GM23338 (cell line): ENCODE measurements at regions not wholly inside any gene's neighbourhood (a gene's known extent, or its start where the extent isn't known, plus 50 kb on each side); places are given as distances from the start of the nearest gene placed in this dataset.
A peak's percentile ranks its signal among the peaks of the same experiment; 100 is the strongest.
"Not testable (repeated sequence)": the region's sequence is repeated elsewhere in the genome, so short reads cannot be mapped to it uniquely, and the experiment has no call there.

ENCODE experiments used
- ATAC-seq: fragments of 200-7000 bp; cut with Tn5 transposase; 3 replicates; pipeline ENCODE4 v1.9.1; 2020
- DNase-seq: peaks from one replicate; pipeline ENCODE4 v3.0.0-alpha.2; 2015; ENCODE audit warnings: low spot score
- H2AFZ ChIP-seq: fragments of 200-600 bp; sonication (generic); 2 replicates; pipeline ENCODE4 v1.8.0; 2016; ENCODE audit warnings: antibody characterized with exemption, mild to moderate bottlenecking, moderate library complexity
- H3F3A ChIP-seq: fragments of 200-600 bp; sonication (generic); replicated peaks from 2 replicates; pipeline ENCODE4 v1.8.0; 2017; ENCODE audit warnings: antibody characterized with exemption, mixed run types, low read depth
- H3K27ac ChIP-seq: fragments of 200-600 bp; sonication (generic); 2 replicates; pipeline ENCODE4 v1.6.1; 2016; ENCODE audit warnings: low read depth
- H3K27me3 ChIP-seq: fragments of 200-600 bp; sonication (generic); 2 replicates; pipeline ENCODE4 v1.8.0; 2016; ENCODE audit warnings: mild to moderate bottlenecking, mixed run types, moderate library complexity; ENCODE audit not compliant: insufficient read depth
- H3K36me3 ChIP-seq: fragments of 200-600 bp; sonication (generic); 2 replicates; pipeline ENCODE4 v1.8.0; 2016; ENCODE audit warnings: mild to moderate bottlenecking; ENCODE audit not compliant: insufficient read depth
- H3K4me1 ChIP-seq: fragments of 200-600 bp; sonication (generic); 2 replicates; pipeline ENCODE4 v1.8.0; 2016; ENCODE audit warnings: mild to moderate bottlenecking, moderate library complexity; ENCODE audit not compliant: insufficient read depth
- H3K4me2 ChIP-seq: fragments of 200-600 bp; sonication (generic); 2 replicates; pipeline ENCODE4 v1.7.1; 2017; ENCODE audit warnings: mixed run types
- H3K4me3 ChIP-seq: fragments of 200-600 bp; sonication (generic); 2 replicates; pipeline ENCODE4 v1.6.1; 2016; ENCODE audit warnings: mixed run types
- H3K79me2 ChIP-seq: fragments of 200-600 bp; sonication (generic); replicated peaks from 2 replicates; pipeline ENCODE4 v1.8.0; 2017; ENCODE audit warnings: mild to moderate bottlenecking; ENCODE audit not compliant: insufficient read depth
- H3K9me2 ChIP-seq: fragments of 200-600 bp; sonication (generic); 2 replicates; pipeline ENCODE4 v1.8.0; 2017; ENCODE audit not compliant: insufficient read depth
- H4K20me1 ChIP-seq: fragments of 200-600 bp; sonication (generic); replicated peaks from 2 replicates; pipeline ENCODE4 v1.8.0; 2017; ENCODE audit warnings: mild to moderate bottlenecking; ENCODE audit not compliant: insufficient read depth
- H3K27ac Mint-ChIP-seq: 2 replicates; pipeline ENCODE4 v1.8.0; 2020; ENCODE audit warnings: inconsistent platforms, mild to moderate bottlenecking, moderate library complexity, mixed read lengths
- H3K27me3 Mint-ChIP-seq: 3 replicates; pipeline ENCODE4 v1.8.0; 2022; ENCODE audit warnings: low read depth, mild to moderate bottlenecking, moderate library complexity, mixed read lengths, inconsistent platforms; ENCODE audit not compliant: insufficient read depth, poor library complexity
- H3K36me3 Mint-ChIP-seq: 3 replicates; pipeline ENCODE4 v1.8.0; 2021; ENCODE audit warnings: low read depth, mild to moderate bottlenecking, inconsistent platforms, moderate library complexity, mixed read lengths
- H3K4me1 Mint-ChIP-seq: 3 replicates; pipeline ENCODE4 v1.8.0; 2020; ENCODE audit warnings: mild to moderate bottlenecking, inconsistent platforms, mixed read lengths
- H3K4me3 Mint-ChIP-seq: 3 replicates; pipeline ENCODE4 v1.8.0; 2021; ENCODE audit warnings: moderate library complexity, mild to moderate bottlenecking, inconsistent platforms, mixed read lengths
- H3K9me3 Mint-ChIP-seq: 3 replicates; pipeline ENCODE4 v1.8.0; 2020; ENCODE audit warnings: moderate library complexity, mild to moderate bottlenecking, inconsistent platforms, mixed read lengths
- CREB1 ChIP-seq: fragments of 250-450 bp; sonication (Bioruptor Pico); IDR thresholded peaks from 2 replicates; pipeline ENCODE4 v1.5.0; 2020; ENCODE audit warnings: low read depth, mild to moderate bottlenecking, moderate library complexity
- EZH2 ChIP-seq: fragments of 200-600 bp; sonication (generic); IDR thresholded peaks from one replicate; pipeline ENCODE4 v1.8.0; 2017; ENCODE audit warnings: antibody characterized with exemption, mild to moderate bottlenecking, low read depth; ENCODE audit not compliant: unreplicated experiment
- EZH2phosphoT487 ChIP-seq: fragments of 200-600 bp; sonication (generic); IDR thresholded peaks from one replicate; pipeline ENCODE4 v1.8.1; 2018; ENCODE audit warnings: antibody characterized with exemption; ENCODE audit not compliant: unreplicated experiment
- JUNB ChIP-seq: IDR thresholded peaks from one replicate; pipeline ENCODE4 v1.6.1; 2016; ENCODE audit warnings: antibody characterized with exemption; ENCODE audit not compliant: unreplicated experiment
- STAT1 ChIP-seq: IDR thresholded peaks from one replicate; pipeline ENCODE4 v1.6.1; 2016; ENCODE audit warnings: antibody characterized with exemption; ENCODE audit not compliant: unreplicated experiment
- TF ChIP-seq, protein P1 (sequence below), 2 experiments: fragments of 200-600 bp in 1 of 2; sonication (generic) in 1 of 2; conservative IDR thresholded peaks; 2 replicates each; pipeline versions ENCODE4 v1.5.1 to v1.6.1; 2016 to 2017; ENCODE audit warnings: antibody characterized with exemption in 2 of 2, low read depth in 2 of 2, mild to moderate bottlenecking in 2 of 2, moderate library complexity in 1 of 2

DNA sequence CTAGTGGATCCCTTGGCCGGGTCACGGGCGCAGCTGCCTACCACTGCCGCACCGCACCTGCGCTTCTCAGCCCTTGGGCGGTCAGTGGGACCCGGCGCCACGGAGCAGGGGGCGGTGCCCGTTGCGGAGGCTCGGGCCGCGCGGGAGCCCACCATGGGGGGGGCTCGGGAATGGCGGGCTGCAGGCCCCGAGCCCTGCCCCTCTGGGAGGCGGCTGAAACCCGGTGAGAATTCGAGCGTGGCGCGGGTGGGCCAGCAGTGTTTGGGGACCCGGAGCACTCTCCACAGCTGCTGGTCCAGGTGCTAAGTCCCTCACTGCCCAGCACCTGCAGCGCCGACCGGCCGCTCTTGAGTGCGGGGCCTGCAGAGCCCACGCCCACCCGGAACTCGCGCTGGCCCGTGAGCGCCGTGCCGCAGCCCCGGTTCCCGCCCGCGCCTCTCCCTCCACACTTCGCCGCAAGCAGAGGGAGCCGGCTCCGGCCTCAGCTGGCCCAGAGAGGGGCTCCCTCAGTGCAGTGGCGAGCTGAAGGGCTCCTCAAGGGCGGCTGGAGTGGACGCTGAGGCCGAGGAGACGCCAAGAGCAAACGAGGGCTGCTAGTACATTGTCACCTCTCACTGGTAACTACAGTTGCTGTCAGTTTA, 120.5 kb upstream of the TMEM170B start:
- no peak overlapping the region for H3K4me2 ChIP-seq
- H3K27me3 Mint-ChIP-seq = peaks cover 1% of the 10 kb centered on the region
- H2AFZ ChIP-seq = no peak overlapping the region
- H3K4me3 ChIP-seq = no peak overlapping the region
- no peaks in the 10 kb centered on the region for H4K20me1 ChIP-seq
- peaks cover 7% of the 10 kb centered on the region for H3K36me3 Mint-ChIP-seq
- no peaks in the 10 kb centered on the region for H3K27me3 ChIP-seq
- DNase-seq = peak; percentile 57
- no peaks in the 10 kb centered on the region for H3K4me1 ChIP-seq
- no peaks in the 10 kb centered on the region for H3K36me3 ChIP-seq
- no peak overlapping the region for H3K27ac Mint-ChIP-seq
- H3K9me3 Mint-ChIP-seq = peaks cover 12% of the 10 kb centered on the region; the same call in 2 of the 3 replicates
- no peaks in the 10 kb centered on the region for H3K4me1 Mint-ChIP-seq
- H3K27ac ChIP-seq = no peak overlapping the region
- no peaks in the 10 kb centered on the region for H3K79me2 ChIP-seq
- ATAC-seq = peak; percentile 91
- no peak overlapping the region for H3K4me3 Mint-ChIP-seq
- H3F3A ChIP-seq = no peaks in the 10 kb centered on the region
- H3K9me2 ChIP-seq = no peaks in the 10 kb centered on the region
- no peak for TF ChIP-seq JUNB
- TF ChIP-seq, protein P1, sequence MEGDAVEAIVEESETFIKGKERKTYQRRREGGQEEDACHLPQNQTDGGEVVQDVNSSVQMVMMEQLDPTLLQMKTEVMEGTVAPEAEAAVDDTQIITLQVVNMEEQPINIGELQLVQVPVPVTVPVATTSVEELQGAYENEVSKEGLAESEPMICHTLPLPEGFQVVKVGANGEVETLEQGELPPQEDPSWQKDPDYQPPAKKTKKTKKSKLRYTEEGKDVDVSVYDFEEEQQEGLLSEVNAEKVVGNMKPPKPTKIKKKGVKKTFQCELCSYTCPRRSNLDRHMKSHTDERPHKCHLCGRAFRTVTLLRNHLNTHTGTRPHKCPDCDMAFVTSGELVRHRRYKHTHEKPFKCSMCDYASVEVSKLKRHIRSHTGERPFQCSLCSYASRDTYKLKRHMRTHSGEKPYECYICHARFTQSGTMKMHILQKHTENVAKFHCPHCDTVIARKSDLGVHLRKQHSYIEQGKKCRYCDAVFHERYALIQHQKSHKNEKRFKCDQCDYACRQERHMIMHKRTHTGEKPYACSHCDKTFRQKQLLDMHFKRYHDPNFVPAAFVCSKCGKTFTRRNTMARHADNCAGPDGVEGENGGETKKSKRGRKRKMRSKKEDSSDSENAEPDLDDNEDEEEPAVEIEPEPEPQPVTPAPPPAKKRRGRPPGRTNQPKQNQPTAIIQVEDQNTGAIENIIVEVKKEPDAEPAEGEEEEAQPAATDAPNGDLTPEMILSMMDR (conservative IDR thresholded peaks at IDR 0.05; ENCODE audit: low read depth in 2 of 2) = peak in 1 of 2 experiments; percentile 2; a peak in 2 of 4 replicates

DNA sequence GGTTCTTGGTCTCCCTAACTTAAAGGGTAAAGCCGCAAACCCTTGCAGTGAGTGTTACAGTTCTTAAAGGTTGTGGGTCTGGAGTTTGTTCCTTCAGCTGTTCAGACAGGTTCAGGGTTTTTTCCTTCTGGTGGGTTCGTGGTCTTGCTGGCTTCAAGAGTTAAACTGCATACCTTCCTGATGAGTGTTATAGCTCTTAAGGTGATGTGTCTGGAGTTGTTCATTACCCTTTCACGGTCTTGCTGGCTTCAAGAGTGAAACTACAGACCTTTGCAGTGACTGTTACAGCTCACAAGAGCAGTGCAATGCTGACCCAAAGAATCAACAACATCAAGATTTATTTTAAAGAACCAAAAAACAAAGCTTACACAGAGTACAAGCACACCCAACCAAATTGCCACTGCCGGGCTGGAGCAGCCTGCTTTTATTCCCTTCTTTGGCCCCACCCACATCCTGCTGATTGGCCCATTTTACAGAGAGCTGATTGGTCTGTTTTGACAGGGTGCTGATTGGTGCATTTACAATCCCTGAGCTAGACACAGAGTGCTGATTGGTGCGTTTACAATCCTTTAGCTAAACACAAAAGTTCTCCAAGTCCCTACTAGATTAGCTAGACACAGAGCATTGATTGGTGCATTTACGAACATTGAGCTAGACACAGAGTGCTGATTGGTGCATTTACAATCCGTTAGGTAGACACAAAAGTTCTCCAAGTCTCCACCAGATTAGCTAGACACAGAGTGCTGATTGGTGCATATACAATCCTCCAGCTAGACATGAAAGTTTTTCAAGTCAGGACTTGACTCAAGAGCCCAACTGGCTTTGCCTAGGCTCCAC, 121.2 kb upstream of the TMEM170B start:
- H3K4me1 Mint-ChIP-seq, H3K27ac ChIP-seq, H3F3A ChIP-seq, H3K36me3 Mint-ChIP-seq, H4K20me1 ChIP-seq, H3K79me2 ChIP-seq, H3K27ac Mint-ChIP-seq, H3K4me3 ChIP-seq, H3K27me3 Mint-ChIP-seq, ATAC-seq, DNase-seq, H3K36me3 ChIP-seq, H3K9me2 ChIP-seq, H3K4me3 Mint-ChIP-seq, H3K4me2 ChIP-seq, H3K4me1 ChIP-seq, H3K27me3 ChIP-seq: not testable (repeated sequence)
- TF ChIP-seq, protein P1 (conservative IDR thresholded peaks at IDR 0.05; ENCODE audit: low read depth in 2 of 2) = peak; percentile 24 to 63; a peak in 2 of 4 replicates
- 0 out of 2 replicates have a peak overlapping the region, but pooled peaks have one; percentile 2 for H2AFZ ChIP-seq
- H3K9me3 Mint-ChIP-seq = peaks cover 12% of the 10 kb centered on the region; the same call in 2 of the 3 replicates

DNA sequence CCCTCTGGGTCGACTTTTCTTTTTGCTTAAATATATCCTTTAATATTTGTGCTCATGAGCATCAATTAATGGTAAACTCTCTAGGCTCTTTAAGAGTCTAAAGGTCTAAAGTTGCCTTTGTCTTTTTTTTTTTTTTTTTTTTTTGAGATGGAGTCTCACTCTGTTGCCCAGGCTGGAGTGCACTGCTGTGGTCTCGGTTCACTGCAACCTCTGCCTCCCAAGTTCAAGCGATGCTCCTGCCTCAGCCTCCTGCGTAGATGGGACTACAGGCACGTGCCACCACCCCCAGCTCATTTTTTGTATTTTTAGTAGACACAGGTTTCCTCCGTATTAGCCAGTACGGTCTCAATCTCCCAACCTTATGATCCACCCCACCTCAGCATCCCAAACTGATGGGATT, 122.0 kb upstream of the TMEM170B start:
- no peaks in the 10 kb centered on the region for H3K9me2 ChIP-seq
- H3K27ac ChIP-seq = no peak overlapping the region
- Mint-ChIP-seq H3K9me3 (peaks cover 12% of the 10 kb centered on the region; the same call in 2 of the 3 replicates), H3K4me1 (no peaks in the 10 kb centered on the region), H3K4me3 (no peak overlapping the region), H3K27me3 (peaks cover 1% of the 10 kb centered on the region), H3K27ac (no peak overlapping the region), H3K36me3 (peaks cover 7% of the 10 kb centered on the region)
- H4K20me1 ChIP-seq = no peaks in the 10 kb centered on the region
- H3K27me3 ChIP-seq = no peaks in the 10 kb centered on the region
- no peak for ATAC-seq
- H3K36me3 ChIP-seq = no peaks in the 10 kb centered on the region
- H3K4me1 ChIP-seq = no peaks in the 10 kb centered on the region
- no peak overlapping the region for H3K4me2 ChIP-seq
- no peak overlapping the region for H3K4me3 ChIP-seq
- H3F3A ChIP-seq = no peaks in the 10 kb centered on the region
- no peak for DNase-seq
- H3K79me2 ChIP-seq = no peaks in the 10 kb centered on the region
- H2AFZ ChIP-seq = 0 out of 2 replicates have a peak overlapping the region, but pooled peaks have one; percentile 2
- no peak for TF ChIP-seq JUNB
- TF ChIP-seq STAT1 = no peak
- TF ChIP-seq EZH2phosphoT487 = no peak
- no peak for TF ChIP-seq EZH2
- TF ChIP-seq CREB1 (CRISPR knock-in tag) = no peak
- TF ChIP-seq, protein P1 (conservative IDR thresholded peaks at IDR 0.05; ENCODE audit: low read depth in 2 of 2) = no peak
